GM19035 (cell line): ENCODE measurements at regions not wholly inside any gene's neighbourhood (a gene's known extent, or its start where the extent isn't known, plus 50 kb on each side); places are given as distances from the start of the nearest gene placed in this dataset.
"Not testable (repeated sequence)": the region's sequence is repeated elsewhere in the genome, so short reads cannot be mapped to it uniquely, and the experiment has no call there.

Source experiments
- ATAC-seq: cut with Tn5 transposase; IDR thresholded peaks from one replicate; pipeline ENCODE4 v1.9.1; 2021; ENCODE audit not compliant: unreplicated experiment

DNA sequence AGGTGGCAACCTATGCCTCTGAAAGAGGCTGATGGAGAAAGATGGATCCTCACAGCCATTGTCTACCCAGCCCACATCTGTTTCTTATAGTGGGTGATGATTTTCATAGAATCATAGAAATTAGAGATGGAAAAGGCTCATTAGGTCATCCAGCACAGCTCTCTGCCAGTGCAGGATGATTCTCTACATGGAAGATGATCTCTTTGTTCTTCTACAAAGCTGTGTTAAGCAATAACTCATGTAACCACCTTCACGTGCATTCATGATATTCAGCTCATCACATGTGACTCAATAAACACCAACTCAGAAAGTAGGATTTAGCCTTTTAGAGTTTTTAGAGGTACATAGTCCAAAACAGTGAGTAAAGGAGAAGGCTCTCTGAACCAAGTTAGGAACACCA, 539.4 kb upstream of the ID2 start:
- ATAC-seq = no peak

DNA sequence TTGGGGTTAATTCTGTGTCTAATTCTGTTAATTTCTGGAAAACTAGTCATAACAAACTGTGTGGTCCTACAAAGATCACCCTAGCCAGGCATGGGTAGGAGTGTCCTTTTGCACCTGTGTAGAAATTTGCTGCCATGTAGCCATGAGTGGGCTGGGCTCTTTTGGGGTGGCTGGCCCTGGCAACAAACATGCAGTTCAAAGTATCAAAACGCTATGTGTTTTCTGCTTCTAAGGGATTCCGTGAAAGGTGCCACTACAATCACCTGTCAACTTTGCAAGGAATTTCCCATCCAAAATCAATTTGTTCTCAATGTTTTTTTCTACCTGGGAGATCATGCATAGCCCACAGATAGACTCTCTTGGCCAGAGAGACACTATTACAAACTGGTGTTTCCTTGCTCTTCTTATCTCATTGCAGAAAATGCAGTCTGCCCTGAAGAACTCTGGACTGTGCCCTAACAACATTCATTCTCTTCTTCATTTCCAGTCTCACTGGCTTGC, 537.7 kb upstream of the ID2 start:
- ATAC-seq = no peak

DNA sequence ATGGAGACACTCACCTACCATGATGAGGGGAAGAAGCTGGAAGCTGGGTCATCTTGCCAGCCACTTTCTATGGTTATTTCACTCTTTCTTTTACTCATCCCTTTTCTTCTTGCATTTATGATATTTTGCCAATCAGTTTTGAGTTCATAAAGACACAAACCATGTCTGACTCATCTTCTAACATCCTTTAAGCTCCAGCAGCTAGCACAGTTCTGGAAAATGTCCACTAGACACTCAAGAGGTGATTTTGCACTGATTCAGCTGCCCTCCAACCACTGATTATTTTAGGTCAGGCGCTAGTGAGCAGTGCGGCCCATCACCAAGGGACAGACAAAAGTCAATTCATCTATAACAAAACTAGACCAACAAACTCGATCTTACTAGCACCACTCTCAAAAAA, 537.1 kb upstream of the ID2 start:
- no peak for ATAC-seq

DNA sequence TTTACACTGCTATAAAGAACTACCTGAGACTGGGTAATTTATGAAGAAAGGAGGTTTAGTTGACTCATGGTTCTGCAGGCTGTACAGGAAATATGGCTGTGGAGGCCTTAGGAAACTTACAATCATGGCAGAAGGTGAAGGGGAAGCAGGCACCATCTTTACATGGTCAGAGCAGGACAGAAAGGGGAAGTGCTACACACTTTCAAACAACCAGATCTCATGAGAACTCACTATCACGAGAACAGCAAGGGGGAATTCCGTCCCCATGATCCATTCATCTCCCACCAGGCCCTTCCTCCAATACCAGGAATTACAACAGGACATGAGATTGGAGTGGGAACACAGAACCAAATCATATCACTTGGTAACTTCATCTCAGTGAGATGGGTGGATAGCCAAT, 536.5 kb upstream of the ID2 start:
- ATAC-seq = not testable (repeated sequence)

DNA sequence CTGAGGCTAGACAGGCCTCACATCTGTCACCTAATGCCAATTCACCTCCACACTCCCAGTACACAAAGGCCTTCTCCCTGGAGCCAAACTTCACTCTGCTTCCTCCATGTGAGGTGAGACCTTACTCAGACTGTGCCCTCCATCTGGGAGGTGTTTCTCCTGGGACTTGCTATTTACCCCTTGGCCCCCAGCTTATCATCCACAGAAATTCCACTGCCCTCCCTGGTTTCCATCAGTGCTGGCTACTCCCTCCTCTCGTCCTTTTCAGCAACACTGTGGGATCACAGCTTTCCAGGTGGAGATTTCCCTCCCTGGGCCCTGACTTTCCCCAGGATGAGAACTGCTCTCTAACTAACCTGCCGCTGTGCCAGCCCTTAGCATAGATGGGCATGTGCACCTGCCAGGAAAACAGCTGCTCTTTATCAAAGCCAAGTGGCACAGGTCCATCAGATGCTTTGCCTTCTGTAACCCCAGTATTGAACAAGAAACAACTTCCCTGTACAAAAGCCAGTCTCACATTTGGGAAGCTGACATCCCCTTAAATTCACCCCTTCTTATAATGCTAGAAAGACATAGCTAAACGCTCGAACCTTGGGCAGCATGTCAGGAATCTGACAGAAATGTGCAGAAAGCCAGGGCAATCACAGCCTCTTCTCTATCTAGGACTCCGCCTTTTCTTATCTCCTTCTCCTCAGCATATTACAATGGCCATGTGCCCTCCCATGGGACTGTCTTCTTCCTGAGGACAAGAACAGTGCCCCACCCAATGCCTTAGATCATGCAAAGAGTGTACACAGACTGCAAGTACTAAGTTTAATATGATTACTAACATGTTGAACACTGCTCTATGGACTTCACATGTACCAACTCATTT, 535.5 kb upstream of the ID2 start:
- no peak for ATAC-seq

DNA sequence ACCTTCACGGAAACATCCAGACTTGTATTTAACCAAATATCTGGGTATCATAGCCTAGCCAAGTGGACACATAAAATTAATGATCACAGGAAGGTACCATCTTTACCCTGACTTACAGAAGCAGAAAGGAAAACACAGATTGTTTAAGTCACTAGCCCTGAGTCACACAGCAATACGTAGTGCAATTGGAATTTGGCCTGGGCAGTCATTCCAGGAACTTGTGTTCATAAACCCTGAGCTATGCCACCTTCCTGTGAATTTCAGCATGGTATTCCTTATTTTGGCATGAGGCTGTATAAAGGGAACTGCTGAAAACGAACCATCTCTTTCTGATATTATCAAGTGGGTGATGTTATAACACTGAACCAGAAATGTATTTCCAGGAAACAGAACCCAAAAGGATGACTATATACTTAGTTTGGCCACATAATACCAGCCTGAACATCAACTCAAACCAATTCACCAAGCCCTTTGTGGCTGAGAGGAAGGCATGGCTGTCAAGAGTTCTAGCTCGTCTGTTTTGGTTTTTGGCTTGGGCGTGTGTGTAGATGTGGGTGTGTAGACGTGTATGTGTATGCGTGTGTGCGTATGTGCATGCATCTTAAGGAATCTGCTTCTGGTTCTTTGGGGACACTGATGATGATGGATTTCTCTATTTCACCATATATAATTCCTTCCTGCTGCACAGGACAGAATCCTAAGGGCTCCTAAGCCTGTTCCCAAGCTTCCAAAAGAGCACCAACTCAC, 533.4 kb upstream of the ID2 start:
- ATAC-seq = no peak

DNA sequence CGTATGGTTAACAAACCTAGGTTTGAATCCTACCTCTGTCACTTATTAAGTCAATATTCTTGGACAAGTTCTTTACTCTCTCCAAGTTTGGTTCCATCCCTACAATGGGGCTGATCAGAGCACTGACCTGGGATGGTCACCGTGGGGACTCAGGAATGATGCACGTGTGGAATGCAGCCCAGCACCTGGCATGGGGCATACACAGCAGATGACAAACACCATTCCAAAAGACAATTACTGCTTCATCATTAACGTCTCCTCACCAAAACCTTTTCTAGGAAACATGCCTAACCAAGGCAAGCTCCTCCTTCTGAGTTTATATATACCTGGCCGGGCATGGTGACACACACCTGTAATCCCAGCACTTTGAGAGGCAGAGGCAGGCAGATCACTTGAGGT, 532.9 kb upstream of the ID2 start:
- no peak for ATAC-seq

DNA sequence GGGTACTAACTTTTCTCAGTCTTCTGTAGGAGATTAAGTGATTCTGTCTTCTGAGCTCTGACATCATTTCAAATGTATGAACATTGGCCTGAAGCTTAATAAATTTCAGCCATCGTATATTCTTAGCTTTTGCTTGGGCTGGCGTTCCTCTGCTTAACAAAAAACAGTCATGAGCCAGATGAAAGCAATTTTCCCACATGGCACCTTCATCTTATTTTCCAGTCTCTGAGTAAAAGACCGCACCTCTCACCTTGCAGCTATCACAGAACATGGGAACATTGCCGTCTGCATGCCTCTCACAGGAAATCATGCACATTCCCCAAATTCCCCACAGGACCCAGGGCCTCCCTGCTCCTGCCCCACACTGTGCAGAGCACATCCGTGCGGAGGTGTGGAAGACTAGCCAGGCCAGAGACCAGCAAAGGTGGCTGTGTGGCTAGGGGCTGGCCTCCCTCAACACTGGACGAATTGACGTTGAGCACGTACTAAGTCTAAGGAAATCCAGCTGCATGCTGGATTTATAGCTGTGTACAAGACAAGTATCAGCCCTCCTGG, 531.8 kb upstream of the ID2 start:
- ATAC-seq = no peak

DNA sequence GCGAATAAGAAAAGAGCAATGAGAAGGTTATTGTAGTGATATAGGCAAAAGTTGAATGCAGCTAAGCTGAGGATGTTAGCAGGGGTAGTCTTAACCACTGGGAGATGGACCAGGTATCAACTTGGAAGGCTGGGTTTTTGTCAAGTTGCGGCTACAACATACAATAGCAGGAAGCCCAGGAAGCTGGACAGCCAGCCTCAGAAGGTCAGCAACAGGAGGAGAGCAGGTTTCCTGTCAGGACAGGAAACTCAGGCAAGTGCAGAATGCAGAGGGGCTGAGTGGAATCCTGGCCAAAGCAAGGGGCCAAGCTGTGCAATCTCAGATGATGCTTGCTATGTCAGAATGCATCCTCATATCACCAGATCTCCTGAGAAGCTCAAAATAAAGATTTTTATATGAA, 530.0 kb upstream of the ID2 start:
- ATAC-seq = no peak

DNA sequence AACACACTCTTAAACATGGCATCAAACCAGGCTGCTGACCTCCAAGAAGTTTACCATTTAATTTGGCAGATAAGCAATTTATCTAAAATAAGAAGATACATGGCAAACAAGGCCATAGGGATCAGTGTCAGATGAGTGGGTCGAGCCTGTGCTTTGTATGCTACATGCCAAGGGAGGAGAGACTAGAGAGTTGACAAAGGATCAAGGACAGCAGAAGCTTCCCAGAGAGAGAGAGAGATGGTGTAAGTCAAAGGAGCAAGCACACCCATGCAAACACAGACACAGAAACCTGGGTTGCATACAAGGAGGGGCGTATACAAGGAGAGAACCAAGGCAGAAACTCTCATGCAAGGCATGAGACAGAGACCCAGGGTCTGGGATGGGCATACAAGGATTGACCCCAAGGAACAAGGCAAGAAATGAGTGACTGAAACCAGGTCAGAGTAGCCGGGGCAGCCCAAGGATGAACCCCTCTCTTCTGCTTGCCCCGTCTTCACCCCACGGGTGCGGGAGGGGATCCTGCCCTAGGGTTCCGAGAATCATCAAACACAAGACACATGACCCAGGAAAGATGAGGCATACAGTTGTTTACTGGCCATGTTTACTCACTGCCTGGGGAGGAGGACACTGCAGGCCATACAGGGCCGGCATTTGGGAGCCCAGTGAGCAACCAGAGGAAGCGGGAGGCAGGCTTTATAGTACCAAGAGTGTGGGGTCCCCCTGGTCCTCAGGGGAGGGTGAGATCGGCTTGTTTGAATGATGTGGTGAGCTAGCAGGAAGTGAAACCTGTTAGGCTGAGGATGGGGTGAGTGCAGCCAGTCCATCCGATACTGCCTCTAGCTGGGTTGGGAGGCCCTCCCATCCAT, 529.2 kb upstream of the ID2 start:
- ATAC-seq = peak; percentile 95

DNA sequence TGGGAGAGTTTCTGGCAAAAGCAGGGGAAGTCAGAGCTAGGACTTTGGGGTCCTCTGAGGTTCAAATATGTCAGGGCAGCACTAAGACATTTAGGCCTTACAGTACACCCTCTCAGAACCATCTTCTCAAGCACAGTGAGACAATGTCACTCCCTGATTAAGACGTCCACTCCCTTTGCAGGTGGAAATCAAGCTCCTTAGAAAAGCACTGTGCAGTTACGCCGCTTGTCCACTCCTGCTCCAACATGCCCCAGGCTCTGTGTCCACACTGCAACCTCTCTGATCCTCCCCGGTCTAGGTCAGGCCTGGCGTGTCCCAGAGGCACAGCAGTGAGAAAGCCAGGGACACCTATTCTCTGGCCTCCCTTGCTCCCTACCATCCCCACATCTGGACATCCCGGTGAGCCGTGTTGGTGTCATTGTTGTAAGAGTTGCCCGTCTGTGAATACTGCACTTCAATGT, 528.6 kb upstream of the ID2 start:
- peak; percentile 11 for ATAC-seq

DNA sequence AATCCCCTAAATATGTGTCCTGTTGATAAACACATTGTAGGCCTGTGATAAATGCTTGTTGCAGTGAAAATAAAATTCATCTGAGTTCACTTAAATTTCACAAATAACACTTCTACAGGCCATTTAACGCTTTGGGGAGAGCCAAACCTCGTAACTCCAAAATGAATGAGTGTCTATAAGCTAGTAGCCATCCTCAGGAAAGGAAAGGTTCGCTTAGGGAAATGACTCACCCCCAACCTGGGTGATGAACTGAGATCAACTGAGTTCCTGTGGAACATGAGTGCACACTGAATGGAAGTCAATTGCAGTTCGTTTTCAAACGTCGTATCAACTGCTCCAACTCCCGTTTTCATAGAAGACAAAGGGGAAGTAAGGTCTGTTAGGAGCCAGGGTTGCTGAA, 527.6 kb upstream of the ID2 start:
- ATAC-seq = no peak

DNA sequence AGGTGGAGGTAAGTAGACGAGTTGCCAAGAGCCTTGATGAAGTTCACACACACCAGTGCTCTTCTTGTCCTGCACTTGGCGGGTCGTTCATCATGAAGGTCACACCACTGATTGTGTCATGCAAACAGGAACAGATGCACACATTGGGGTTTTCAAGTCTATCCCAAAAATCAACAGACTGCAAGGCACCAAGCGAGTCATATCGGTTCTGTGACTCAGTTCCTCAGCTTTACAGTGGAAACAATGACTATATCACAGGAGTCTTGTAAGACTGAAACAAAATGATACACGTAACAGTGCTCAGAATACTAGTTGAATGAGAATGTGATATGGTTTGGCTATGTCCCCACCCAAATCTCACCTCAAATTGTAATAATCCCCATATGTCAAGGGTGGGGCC, 526.9 kb upstream of the ID2 start:
- ATAC-seq = no peak

DNA sequence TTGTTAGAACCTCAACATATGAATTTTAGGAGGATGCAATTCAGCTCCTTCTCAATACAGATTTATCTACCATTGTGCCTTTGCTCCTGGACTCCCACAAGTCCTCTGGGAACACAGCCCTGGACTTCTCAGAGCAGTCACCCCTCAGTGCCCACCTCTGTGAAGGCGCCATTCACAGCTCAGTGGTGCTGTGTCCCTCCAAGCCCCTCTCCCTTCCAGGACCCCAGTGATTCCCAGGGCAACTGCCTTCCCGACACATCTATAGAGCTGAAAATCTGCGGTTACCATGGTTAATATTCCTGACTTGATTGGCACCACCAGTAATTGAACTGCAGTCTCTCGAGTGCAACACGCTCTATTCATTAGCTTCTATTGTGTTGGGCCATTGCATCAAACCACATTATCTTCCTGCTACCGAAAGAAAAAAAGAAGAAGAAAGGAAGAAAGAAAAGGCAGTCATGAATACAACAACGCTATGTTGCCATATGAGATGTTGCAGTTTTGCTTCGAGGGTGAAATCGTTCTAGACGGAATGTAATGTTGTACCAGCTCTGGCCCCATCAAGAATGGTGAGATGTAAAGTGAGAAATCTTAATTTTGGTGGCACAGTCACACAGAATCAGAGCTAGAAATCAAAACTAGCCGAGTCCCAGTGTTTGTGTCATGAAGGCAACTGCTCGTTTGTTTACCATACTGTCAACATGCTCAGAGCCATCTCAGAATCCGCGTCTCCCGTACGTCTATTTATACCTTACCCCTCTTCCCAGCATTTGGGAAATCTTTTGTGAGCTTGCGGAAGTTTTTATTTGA, 524.0 kb upstream of the ID2 start:
- no peak for ATAC-seq

DNA sequence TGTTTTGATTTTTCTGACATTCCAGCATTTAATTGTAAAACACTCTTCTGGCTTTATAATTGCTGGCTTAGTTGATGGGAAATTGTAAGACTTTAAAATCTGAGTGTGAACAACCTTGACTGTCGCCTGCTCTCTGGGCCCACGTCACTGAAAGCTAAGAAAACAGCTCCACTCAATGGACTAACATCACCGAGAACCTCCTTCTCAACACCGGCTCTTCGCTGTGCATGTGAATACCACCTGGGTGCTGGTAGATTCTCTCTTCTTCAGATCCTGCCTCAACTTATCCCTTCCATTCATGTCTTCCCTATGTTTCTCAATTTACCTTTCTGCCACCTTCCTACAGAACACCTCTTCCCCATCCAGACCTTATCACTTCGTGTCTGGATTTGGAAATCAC, 523.1 kb upstream of the ID2 start:
- no peak for ATAC-seq

DNA sequence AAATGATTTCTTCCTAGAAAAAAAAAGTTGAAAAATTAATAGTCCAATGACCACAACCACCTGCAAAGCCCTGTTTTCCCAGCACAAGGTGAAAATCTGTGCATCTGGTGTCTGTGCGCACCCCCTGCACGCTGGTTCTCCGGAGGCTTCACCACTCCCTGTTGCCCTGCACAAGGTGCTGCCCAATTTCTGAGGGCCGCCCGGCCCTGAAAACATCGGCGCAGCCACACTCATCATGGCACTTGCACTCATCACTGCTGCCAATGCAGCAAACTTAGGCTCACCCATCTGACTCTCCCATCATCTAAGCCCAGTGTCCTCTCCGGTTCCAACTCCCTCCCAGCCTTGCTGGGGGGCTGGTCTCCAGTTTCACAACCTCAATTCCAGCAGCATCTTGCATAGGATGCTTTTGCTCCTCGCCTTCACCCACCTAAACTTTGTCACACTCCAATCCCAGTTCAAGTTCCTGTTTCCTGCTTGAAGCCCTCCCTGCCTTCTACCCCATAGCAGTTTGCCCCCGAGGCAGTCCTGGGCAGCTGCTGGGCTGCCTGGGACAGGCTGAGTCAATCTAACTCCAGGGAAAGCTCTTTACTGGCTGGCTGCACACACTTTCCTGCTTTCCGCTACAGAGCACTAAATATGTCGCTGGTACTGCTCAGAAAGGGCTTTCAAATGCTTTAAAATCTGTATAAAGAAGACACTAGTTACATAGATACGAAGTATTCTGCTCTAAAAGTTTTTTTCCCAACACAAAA, 522.5 kb upstream of the ID2 start:
- no peak for ATAC-seq

DNA sequence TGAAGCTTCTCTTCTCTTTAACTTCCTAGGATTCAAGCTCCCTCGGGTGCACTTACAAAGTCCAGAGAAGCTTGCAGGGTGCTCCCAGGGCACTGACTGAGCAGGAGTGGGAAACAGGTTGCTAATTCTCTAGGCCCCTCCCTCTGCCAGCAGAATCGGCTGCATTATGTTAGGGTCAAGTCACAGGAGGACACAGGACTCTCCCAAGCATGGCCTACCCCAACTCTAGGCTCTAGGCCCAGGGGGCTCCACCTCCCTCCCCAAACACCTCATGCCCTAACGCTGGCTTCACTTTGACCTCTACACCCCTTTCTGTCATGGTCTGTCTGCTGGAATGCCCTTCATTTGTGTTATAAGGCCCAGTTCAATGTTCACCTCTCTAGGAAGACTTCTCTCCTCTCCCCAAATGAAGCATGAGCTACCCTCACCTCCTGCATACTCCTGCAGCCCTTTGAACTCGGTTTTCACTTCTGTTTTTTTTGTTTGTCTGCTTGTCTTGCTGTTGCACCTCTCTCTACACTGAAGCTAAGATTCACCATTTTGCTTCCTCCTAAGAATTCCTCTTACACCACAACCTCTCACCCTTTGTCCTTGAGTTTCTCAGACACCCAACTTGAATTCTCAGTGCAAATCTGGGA, 521.8 kb upstream of the ID2 start:
- no peak for ATAC-seq

DNA sequence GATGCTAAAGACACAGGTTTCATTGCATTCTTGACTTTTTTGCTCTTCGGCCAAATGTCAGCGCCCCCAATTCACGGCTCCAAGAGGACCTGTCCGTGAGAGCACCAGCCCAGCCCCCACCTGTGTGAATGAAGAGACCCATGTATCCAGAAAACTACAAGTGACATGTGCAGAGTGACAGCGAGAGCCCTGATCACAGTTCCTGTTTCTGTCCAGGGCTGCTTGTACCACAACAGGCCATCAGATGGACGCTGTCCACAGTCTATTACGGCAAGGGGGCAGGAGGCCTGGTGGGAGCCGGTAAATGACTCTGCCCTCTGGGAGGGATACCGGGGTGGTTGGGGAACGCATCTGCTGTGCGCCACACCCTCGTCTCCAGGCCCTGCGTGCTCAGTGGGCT, 520.9 kb upstream of the ID2 start:
- ATAC-seq = no peak

DNA sequence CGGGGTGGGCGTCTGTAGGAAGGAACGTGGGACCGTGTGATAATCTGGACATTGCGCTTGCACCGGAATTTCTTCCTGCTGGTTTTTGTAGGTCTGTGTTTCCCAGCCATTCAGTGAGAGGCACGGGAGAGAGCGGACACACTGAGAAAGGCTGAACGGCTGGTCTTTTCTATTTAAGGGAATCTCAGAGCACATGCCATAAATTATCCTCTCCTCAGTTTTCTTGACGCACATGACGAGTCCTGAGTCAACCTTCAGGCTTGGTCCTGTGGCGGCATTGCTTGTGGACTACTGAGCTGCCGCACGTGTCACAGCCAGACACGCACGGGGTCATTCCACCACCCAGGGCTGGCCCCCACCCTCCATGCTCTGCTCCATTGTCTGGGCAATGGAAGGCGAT, 519.3 kb upstream of the ID2 start:
- no peak for ATAC-seq
